ENCODE measurements at regions not wholly inside any gene's neighbourhood (a gene's known extent, or its start where the extent isn't known, plus 50 kb on each side); places are given as distances from the start of the nearest gene placed in this dataset.

DNA sequence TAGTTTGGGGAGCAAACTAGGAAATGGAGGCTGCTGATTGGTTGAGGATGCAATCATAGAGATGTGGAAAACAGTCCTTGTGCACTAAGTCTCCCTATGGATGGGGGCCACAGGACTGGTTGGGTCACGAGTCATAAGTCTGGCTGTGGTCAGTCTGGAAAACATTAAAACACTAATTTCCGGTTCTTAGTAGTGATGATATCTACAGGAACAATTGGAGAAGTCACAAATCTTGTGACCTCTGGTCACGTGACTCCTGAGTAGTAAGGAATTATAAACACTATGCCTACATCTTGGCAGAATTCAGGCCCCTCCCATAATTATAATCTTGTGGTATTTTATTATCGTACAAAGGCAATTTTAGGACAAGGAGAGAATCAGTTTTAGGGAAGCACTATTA, 317.3 kb upstream of the ARPP21 start (continued):
- TF ChIP-seq, protein P1, sequence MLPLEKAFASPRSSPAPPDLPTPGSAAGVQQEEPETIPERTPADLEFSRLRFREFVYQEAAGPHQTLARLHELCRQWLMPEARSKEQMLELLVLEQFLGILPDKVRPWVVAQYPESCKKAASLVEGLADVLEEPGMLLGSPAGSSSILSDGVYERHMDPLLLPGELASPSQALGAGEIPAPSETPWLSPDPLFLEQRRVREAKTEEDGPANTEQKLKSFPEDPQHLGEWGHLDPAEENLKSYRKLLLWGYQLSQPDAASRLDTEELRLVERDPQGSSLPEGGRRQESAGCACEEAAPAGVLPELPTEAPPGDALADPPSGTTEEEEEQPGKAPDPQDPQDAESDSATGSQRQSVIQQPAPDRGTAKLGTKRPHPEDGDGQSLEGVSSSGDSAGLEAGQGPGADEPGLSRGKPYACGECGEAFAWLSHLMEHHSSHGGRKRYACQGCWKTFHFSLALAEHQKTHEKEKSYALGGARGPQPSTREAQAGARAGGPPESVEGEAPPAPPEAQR (CRISPR knock-in tag; IDR thresholded peaks at IDR 0.05) = no peak
- TF ChIP-seq ZNF396 (CRISPR knock-in tag; IDR thresholded peaks at IDR 0.05; ENCODE audit: borderline replicate concordance) = no peak
- TF ChIP-seq, protein P2, sequence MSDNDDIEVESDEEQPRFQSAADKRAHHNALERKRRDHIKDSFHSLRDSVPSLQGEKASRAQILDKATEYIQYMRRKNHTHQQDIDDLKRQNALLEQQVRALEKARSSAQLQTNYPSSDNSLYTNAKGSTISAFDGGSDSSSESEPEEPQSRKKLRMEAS (CRISPR knock-in tag; IDR thresholded peaks at IDR 0.05) = no peak
- TF ChIP-seq, protein P3, sequence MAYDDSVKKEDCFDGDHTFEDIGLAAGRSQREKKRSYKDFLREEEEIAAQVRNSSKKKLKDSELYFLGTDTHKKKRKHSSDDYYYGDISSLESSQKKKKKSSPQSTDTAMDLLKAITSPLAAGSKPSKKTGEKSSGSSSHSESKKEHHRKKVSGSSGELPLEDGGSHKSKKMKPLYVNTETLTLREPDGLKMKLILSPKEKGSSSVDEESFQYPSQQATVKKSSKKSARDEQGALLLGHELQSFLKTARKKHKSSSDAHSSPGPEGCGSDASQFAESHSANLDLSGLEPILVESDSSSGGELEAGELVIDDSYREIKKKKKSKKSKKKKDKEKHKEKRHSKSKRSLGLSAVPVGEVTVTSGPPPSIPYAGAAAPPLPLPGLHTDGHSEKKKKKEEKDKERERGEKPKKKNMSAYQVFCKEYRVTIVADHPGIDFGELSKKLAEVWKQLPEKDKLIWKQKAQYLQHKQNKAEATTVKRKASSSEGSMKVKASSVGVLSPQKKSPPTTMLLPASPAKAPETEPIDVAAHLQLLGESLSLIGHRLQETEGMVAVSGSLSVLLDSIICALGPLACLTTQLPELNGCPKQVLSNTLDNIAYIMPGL (CRISPR knock-in tag; IDR thresholded peaks at IDR 0.05) = no peak

- Mint-ChIP-seq H3K4me1 (peaks cover 9% of the 10 kb centered on the region), H3K27ac (no peak overlapping the region), H3K4me3 (no peak overlapping the region), H3K36me3 (no peaks in the 10 kb centered on the region), H3K27me3 (ENCODE audit: low read depth) (no peaks in the 10 kb centered on the region; the same call in 1 of the 2 replicates), H3K9me3 (peaks cover 11% of the 10 kb centered on the region)
- POLR2A ChIA-PET = no interaction called here
- CTCF ChIA-PET = no interaction called here
- DNase-seq (ENCODE audit: low spot score) (no peak), ATAC-seq (no peak)
- TF ChIP-seq SMAD3 (CRISPR knock-in tag; IDR thresholded peaks at IDR 0.05; ENCODE audit: borderline replicate concordance) (no peak), ATF6 (CRISPR knock-in tag; IDR thresholded peaks at IDR 0.05) (no peak), TEAD1 (CRISPR knock-in tag; IDR thresholded peaks at IDR 0.05) (no peak), MLX (CRISPR knock-in tag; IDR thresholded peaks at IDR 0.05) (no peak), KAT7 (CRISPR knock-in tag; IDR thresholded peaks at IDR 0.05; ENCODE audit: borderline replicate concordance) (no peak), ZNF121 (CRISPR knock-in tag; IDR thresholded peaks at IDR 0.05) (no peak), PRRX2 (CRISPR knock-in tag; IDR thresholded peaks at IDR 0.05) (no peak), CBFB (CRISPR knock-in tag; IDR thresholded peaks at IDR 0.05; ENCODE audit: low read depth) (no peak), CREB1 (CRISPR knock-in tag; IDR thresholded peaks at IDR 0.05) (no peak), FOXP1 (CRISPR knock-in tag; IDR thresholded peaks at IDR 0.05; ENCODE audit: borderline replicate concordance) (no peak)
- TF ChIP-seq, protein P4, sequence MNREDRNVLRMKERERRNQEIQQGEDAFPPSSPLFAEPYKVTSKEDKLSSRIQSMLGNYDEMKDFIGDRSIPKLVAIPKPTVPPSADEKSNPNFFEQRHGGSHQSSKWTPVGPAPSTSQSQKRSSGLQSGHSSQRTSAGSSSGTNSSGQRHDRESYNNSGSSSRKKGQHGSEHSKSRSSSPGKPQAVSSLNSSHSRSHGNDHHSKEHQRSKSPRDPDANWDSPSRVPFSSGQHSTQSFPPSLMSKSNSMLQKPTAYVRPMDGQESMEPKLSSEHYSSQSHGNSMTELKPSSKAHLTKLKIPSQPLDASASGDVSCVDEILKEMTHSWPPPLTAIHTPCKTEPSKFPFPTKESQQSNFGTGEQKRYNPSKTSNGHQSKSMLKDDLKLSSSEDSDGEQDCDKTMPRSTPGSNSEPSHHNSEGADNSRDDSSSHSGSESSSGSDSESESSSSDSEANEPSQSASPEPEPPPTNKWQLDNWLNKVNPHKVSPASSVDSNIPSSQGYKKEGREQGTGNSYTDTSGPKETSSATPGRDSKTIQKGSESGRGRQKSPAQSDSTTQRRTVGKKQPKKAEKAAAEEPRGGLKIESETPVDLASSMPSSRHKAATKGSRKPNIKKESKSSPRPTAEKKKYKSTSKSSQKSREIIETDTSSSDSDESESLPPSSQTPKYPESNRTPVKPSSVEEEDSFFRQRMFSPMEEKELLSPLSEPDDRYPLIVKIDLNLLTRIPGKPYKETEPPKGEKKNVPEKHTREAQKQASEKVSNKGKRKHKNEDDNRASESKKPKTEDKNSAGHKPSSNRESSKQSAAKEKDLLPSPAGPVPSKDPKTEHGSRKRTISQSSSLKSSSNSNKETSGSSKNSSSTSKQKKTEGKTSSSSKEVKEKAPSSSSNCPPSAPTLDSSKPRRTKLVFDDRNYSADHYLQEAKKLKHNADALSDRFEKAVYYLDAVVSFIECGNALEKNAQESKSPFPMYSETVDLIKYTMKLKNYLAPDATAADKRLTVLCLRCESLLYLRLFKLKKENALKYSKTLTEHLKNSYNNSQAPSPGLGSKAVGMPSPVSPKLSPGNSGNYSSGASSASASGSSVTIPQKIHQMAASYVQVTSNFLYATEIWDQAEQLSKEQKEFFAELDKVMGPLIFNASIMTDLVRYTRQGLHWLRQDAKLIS (CRISPR knock-in tag; IDR thresholded peaks at IDR 0.05; ENCODE audit: borderline replicate concordance) = no peak
- TF ChIP-seq, protein P5, sequence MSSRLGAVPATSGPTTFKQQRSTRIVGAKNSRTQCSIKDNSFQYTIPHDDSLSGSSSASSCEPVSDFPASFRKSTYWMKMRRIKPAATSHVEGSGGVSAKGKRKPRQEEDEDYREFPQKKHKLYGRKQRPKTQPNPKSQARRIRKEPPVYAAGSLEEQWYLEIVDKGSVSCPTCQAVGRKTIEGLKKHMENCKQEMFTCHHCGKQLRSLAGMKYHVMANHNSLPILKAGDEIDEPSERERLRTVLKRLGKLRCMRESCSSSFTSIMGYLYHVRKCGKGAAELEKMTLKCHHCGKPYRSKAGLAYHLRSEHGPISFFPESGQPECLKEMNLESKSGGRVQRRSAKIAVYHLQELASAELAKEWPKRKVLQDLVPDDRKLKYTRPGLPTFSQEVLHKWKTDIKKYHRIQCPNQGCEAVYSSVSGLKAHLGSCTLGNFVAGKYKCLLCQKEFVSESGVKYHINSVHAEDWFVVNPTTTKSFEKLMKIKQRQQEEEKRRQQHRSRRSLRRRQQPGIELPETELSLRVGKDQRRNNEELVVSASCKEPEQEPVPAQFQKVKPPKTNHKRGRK (CRISPR knock-in tag; IDR thresholded peaks at IDR 0.05; ENCODE audit: borderline replicate concordance) = no peak
- TF ChIP-seq, protein P6, sequence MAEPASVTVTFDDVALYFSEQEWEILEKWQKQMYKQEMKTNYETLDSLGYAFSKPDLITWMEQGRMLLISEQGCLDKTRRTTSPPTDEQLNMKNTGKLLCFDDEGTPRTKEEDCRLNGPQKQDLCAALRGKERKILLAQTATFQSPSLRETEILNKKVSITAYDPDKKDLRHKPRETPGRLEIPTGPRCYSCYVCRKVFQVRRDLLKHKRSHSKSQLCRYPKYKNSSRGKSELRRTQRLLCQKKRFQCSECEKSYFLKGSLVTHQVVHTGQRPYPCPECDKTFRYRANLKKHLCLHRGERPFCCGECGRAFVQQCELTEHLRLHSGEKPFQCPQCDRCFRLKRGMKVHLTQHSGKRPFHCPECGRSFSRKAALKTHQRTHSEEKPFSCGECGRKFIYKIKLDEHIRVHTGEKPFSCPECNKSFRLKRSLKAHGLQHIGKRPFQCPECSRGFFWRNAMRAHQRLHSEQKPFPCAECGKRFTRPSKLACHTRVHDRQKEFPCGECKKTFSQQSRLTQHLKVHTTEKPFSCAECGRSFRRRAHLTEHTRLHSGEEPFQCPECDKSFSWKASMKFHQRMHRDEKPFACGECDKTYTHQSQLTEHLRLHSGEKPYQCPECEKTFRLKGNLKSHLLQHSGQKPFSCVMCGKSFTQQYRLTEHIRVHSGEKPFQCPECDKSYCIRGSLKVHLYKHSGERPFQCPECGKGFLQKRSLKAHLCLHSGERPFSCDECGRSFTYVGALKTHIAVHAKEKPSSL (CRISPR knock-in tag; conservative IDR thresholded peaks at IDR 0.05) = no peak
- TF ChIP-seq, protein P1 (CRISPR knock-in tag; IDR thresholded peaks at IDR 0.05) = no peak
Observed at GRCh38 chr3:35335703-35336102, 303.6 kb upstream of the ARPP21 start.

Data from WTC11 (cell line).